NT2/D1 (cell line): ENCODE measurements at regions not wholly inside any gene's neighbourhood (a gene's known extent, or its start where the extent isn't known, plus 50 kb on each side); places are given as distances from the start of the nearest gene placed in this dataset.
A peak's percentile ranks its signal among the peaks of the same experiment; 100 is the strongest.

ENCODE experiments used
- DNase-seq: peaks from one replicate; pipeline ENCODE4 v3.0.0-alpha.2; 2011; ENCODE audit warnings: low read depth, low spot score
- H3K27me3 ChIP-seq: 2 replicates; pipeline ENCODE4 v1.6.0; 2011; ENCODE audit warnings: mild to moderate bottlenecking; ENCODE audit not compliant: insufficient read length, insufficient read depth
- H3K36me3 ChIP-seq: 2 replicates; pipeline ENCODE4 v1.6.1; 2011; ENCODE audit warnings: mild to moderate bottlenecking, low read length, mixed read lengths; ENCODE audit not compliant: insufficient read depth, insufficient read length
- H3K4me1 ChIP-seq: 2 replicates; pipeline ENCODE4 v1.5.1; 2011; ENCODE audit not compliant: insufficient read depth, insufficient read length
- H3K4me3 ChIP-seq: 2 replicates; pipeline ENCODE4 v1.5.1; 2011; ENCODE audit warnings: low read depth; ENCODE audit not compliant: insufficient read length
- H3K9ac ChIP-seq: 2 replicates; pipeline ENCODE4 v1.6.0; 2011; ENCODE audit warnings: low read depth; ENCODE audit not compliant: insufficient read length
- H3K9me3 ChIP-seq: 2 replicates; pipeline ENCODE4 v1.5.1; 2011; ENCODE audit warnings: mild to moderate bottlenecking, low read length; ENCODE audit not compliant: insufficient read depth
- SUZ12 ChIP-seq: IDR thresholded peaks from 2 replicates; pipeline ENCODE4 v1.6.1; 2011; ENCODE audit not compliant: insufficient read length, insufficient read depth; ENCODE audit errors: extremely low read depth
- YY1 ChIP-seq: IDR thresholded peaks from 2 replicates; pipeline ENCODE4 v1.6.1; 2011; ENCODE audit not compliant: insufficient read length, insufficient read depth
- ZNF274 ChIP-seq: IDR thresholded peaks from 2 replicates; pipeline ENCODE4 v1.6.1; 2011; ENCODE audit warnings: mild to moderate bottlenecking, low read depth, low read length

GRCh38 chr5:104977529-104977928 lies 1414.9 kb upstream of the NUDT12 start:
- Histone ChIP-seq H3K9ac (no peak overlapping the region), H3K4me1 (no peaks in the 10 kb centered on the region), H3K27me3 (no peaks in the 10 kb centered on the region), H3K9me3 (no peaks in the 10 kb centered on the region), H3K36me3 (no peaks in the 10 kb centered on the region), H3K4me3 (no peak overlapping the region)
- DNase-seq = no peak
- TF ChIP-seq YY1 (no peak), SUZ12 (no peak), ZNF274 (no peak)

- Histone ChIP-seq H3K27me3 (no peaks in the 10 kb centered on the region), H3K36me3 (no peaks in the 10 kb centered on the region), H3K4me1 (no peaks in the 10 kb centered on the region), H3K9ac (no peak overlapping the region), H3K4me3 (no peak overlapping the region), H3K9me3 (no peaks in the 10 kb centered on the region)
- DNase-seq = no peak
- no peak for TF ChIP-seq ZNF274
- no peak for TF ChIP-seq YY1
- TF ChIP-seq SUZ12 = no peak
These were observed 1405.3 kb upstream of the NUDT12 start for GRCh38 chr5:104967806-104968410.

GRCh38 chr5:104965006-104965405 lies 1402.4 kb upstream of the NUDT12 start:
- no peaks in the 10 kb centered on the region for H3K36me3 ChIP-seq
- H3K27me3 ChIP-seq = no peaks in the 10 kb centered on the region
- DNase-seq = no peak
- H3K9ac ChIP-seq = no peak overlapping the region
- no peaks in the 10 kb centered on the region for H3K9me3 ChIP-seq
- TF ChIP-seq ZNF274 = no peak
- TF ChIP-seq YY1 = no peak
- no peak for TF ChIP-seq SUZ12
- H3K4me1 ChIP-seq = no peaks in the 10 kb centered on the region
- no peak overlapping the region for H3K4me3 ChIP-seq

- Histone ChIP-seq H3K9ac (no peak overlapping the region), H3K9me3 (no peaks in the 10 kb centered on the region), H3K27me3 (no peaks in the 10 kb centered on the region), H3K4me3 (no peak overlapping the region), H3K36me3 (no peaks in the 10 kb centered on the region), H3K4me1 (peaks cover 5% of the 10 kb centered on the region)
- no peak for TF ChIP-seq ZNF274
- no peak for TF ChIP-seq SUZ12
- no peak for TF ChIP-seq YY1
- DNase-seq = no peak
These were observed 1392.9 kb upstream of the NUDT12 start for GRCh38 chr5:104955479-104955878.

- Histone ChIP-seq H3K36me3 (no peaks in the 10 kb centered on the region), H3K9me3 (no peaks in the 10 kb centered on the region), H3K9ac (no peak overlapping the region), H3K27me3 (no peaks in the 10 kb centered on the region), H3K4me3 (no peak overlapping the region), H3K4me1 (peaks cover 5% of the 10 kb centered on the region)
- DNase-seq = no peak
- no peak for TF ChIP-seq SUZ12
- TF ChIP-seq ZNF274 = no peak
- no peak for TF ChIP-seq YY1
These were observed 1390.3 kb upstream of the NUDT12 start for GRCh38 chr5:104952876-104953275.

- no peak overlapping the region for H3K4me3 ChIP-seq
- peak; percentile 3 for DNase-seq
- no peak overlapping the region for H3K9ac ChIP-seq
These were observed 1389.2 kb upstream of the NUDT12 start for GRCh38 chr5:104951829-104952228.

GRCh38 chr5:104947076-104947475 lies 1384.5 kb upstream of the NUDT12 start:
- H3K27me3 ChIP-seq = no peaks in the 10 kb centered on the region
- H3K36me3 ChIP-seq = no peaks in the 10 kb centered on the region
- DNase-seq = no peak
- TF ChIP-seq YY1 (no peak), ZNF274 (no peak)
- no peak overlapping the region for H3K4me3 ChIP-seq
- H3K9ac ChIP-seq = no peak overlapping the region
- peaks cover 5% of the 10 kb centered on the region for H3K4me1 ChIP-seq
- no peaks in the 10 kb centered on the region for H3K9me3 ChIP-seq

More at GRCh38 chr5:104951829-104952228, 1389.2 kb upstream of the NUDT12 start:
- Histone ChIP-seq H3K36me3 (no peaks in the 10 kb centered on the region), H3K27me3 (no peaks in the 10 kb centered on the region), H3K9me3 (no peaks in the 10 kb centered on the region), H3K4me1 (peaks cover 5% of the 10 kb centered on the region)
- TF ChIP-seq YY1 (no peak), SUZ12 (no peak), ZNF274 (no peak)
